ENCODE measurements at regions not wholly inside any gene's neighbourhood (a gene's known extent, or its start where the extent isn't known, plus 50 kb on each side); places are given as distances from the start of the nearest gene placed in this dataset.

GRCh38 chr3:3707858-3708768 lies 91.1 kb upstream of the LRRN1 start:
- TF ChIP-seq CTCF (IDR thresholded peaks at IDR 0.05; ENCODE audit: extremely low read depth, insufficient read depth, missing control alignments): no peak
- in situ Hi-C loops (cut with MboI; ENCODE audit: low pct_unique_long_range_greater_than_20kb, low sequenced_read_pairs, unreplicated experiment): no loop called here
- DNase-seq (ENCODE audit: low spot score): no peak

GRCh38 chr3:3705090-3705775 lies 94.0 kb upstream of the LRRN1 start:
- no peak for DNase-seq (ENCODE audit: low spot score)
- no peak for TF ChIP-seq CTCF (IDR thresholded peaks at IDR 0.05; ENCODE audit: extremely low read depth, insufficient read depth, missing control alignments)
- in situ Hi-C loops (cut with MboI; ENCODE audit: low pct_unique_long_range_greater_than_20kb, low sequenced_read_pairs, unreplicated experiment): no loop called here

GRCh38 chr3:3701949-3702348 lies 97.3 kb upstream of the LRRN1 start:
- in situ Hi-C loops (cut with MboI; ENCODE audit: low pct_unique_long_range_greater_than_20kb, low sequenced_read_pairs, unreplicated experiment): no loop called here
- no peak for TF ChIP-seq CTCF (IDR thresholded peaks at IDR 0.05; ENCODE audit: extremely low read depth, insufficient read depth, missing control alignments)
- no peak for DNase-seq (ENCODE audit: low spot score)

GRCh38 chr3:3699816-3700633 lies 99.2 kb upstream of the LRRN1 start:
- no peak for DNase-seq (ENCODE audit: low spot score)

GRCh38 chr3:3699407-3699806 lies 99.8 kb upstream of the LRRN1 start:
- no peak for TF ChIP-seq CTCF (IDR thresholded peaks at IDR 0.05; ENCODE audit: extremely low read depth, insufficient read depth, missing control alignments)
- in situ Hi-C loops (cut with MboI; ENCODE audit: low pct_unique_long_range_greater_than_20kb, low sequenced_read_pairs, unreplicated experiment): no loop called here
- DNase-seq (ENCODE audit: low spot score): no peak

More at GRCh38 chr3:3699816-3700633, 99.2 kb upstream of the LRRN1 start:
- in situ Hi-C loops (cut with MboI; ENCODE audit: low pct_unique_long_range_greater_than_20kb, low sequenced_read_pairs, unreplicated experiment): no loop called here
- no peak for TF ChIP-seq CTCF (IDR thresholded peaks at IDR 0.05; ENCODE audit: extremely low read depth, insufficient read depth, missing control alignments)

- in situ Hi-C loops (cut with MboI; ENCODE audit: low pct_unique_long_range_greater_than_20kb, low sequenced_read_pairs, unreplicated experiment): no loop called here
- no peak for TF ChIP-seq CTCF (IDR thresholded peaks at IDR 0.05; ENCODE audit: extremely low read depth, insufficient read depth, missing control alignments)
- DNase-seq (ENCODE audit: low spot score): no peak
Measured at GRCh38 chr3:3696345-3696744, 102.9 kb upstream of the LRRN1 start.

Data from GM13977 (cell line).